Breast epithelium (tissue), 4 donors: ENCODE measurements at regions not wholly inside any gene's neighbourhood (a gene's known extent, or its start where the extent isn't known, plus 50 kb on each side); places are given as distances from the start of the nearest gene placed in this dataset.

Experiments used
- DNase-seq, 2 donors: peaks; one replicate each; pipeline ENCODE4 v3.0.0-alpha.2; 2019; ENCODE audit warnings: low spot score in 2 of 2
- H3K27ac ChIP-seq, 2 donors: fragments of 200-600 bp; sonication (generic) in 1 of 2; one replicate each; pipeline ENCODE4 v1.5.1; 2016 to 2019; ENCODE audit warnings: mild to moderate bottlenecking in 1 of 2
- H3K27me3 ChIP-seq, 2 donors: fragments of 200-600 bp; sonication (generic) in 1 of 2; one replicate each; pipeline versions ENCODE4 v1.5.1 to v1.6.0; 2017 to 2019; ENCODE audit warnings: control low read depth in 1 of 2, mild to moderate bottlenecking in 1 of 2
- H3K36me3 ChIP-seq: fragments of 200-600 bp; one replicate; pipeline ENCODE4 v1.5.1; 2019
- H3K4me1 ChIP-seq, 2 donors: fragments of 200-600 bp; sonication (generic); one replicate each; pipeline ENCODE4 v1.5.1; 2016 to 2019; ENCODE audit warnings: control low read depth in 1 of 2
- H3K4me3 ChIP-seq, 3 donors: fragments of 200-600 bp; sonication (generic); 1 replicate in 2 of 3; 2 replicates in 1 of 3; pipeline ENCODE4 v1.5.1; 2016 to 2019; ENCODE audit warnings: mild to moderate bottlenecking in 3 of 3, moderate library complexity in 2 of 3
- H3K9me3 ChIP-seq, 2 donors: fragments of 200-600 bp; sonication (generic) in 1 of 2; one replicate each; pipeline ENCODE4 v1.5.1; 2016 to 2019; ENCODE audit warnings: control low read depth in 1 of 2
- CTCF ChIP-seq, 3 donors: fragments of 450-650 bp; IDR thresholded peaks; one replicate each; pipeline ENCODE4 v1.5.1; 2016 to 2017; ENCODE audit warnings: antibody characterized with exemption in 3 of 3, mild to moderate bottlenecking in 3 of 3, moderate library complexity in 3 of 3
- POLR2A ChIP-seq: fragments of 450-650 bp; IDR thresholded peaks from one replicate; pipeline ENCODE4 v1.6.1; 2016; ENCODE audit warnings: antibody characterized with exemption, mild to moderate bottlenecking, moderate library complexity
- POLR2AphosphoS5 ChIP-seq, 3 donors: sonication (generic); formaldehyde crosslinking; IDR thresholded peaks; one replicate each; pipeline ENCODE4 v1.6.1; 2017; ENCODE audit warnings: antibody characterized with exemption in 3 of 3
- intact Hi-C: fragments of 100-400 bp; cut with DNase I; formaldehyde crosslinking; loops from one replicate; pipeline ENCODE4 v1.15.1; 2023; ENCODE audit warnings: low total_unique reads

- intact Hi-C loops, result no loop called here
- DNase-seq, result no peak
Measured at GRCh38 chr14:84535484-84535883, 994.5 kb upstream of the FLRT2 start.

GRCh38 chr14:84535976-84536375, 994.0 kb upstream of the FLRT2 start:
- DNase-seq, result no peak

More at GRCh38 chr14:84535484-84535883, 994.5 kb upstream of the FLRT2 start:
- Histone ChIP-seq H3K4me1 (no peaks in the 10 kb centered on the region), H3K27ac (no peak overlapping the region), H3K36me3 (no peaks in the 10 kb centered on the region), H3K27me3 (no peaks in the 10 kb centered on the region), H3K9me3 (no peaks in the 10 kb centered on the region), H3K4me3 (no peak overlapping the region)
- no peak for TF ChIP-seq POLR2A
- TF ChIP-seq CTCF (IDR thresholded peaks at IDR 0.05), result no peak
- no peak for TF ChIP-seq POLR2AphosphoS5 (IDR thresholded peaks at IDR 0.05)

DNA sequence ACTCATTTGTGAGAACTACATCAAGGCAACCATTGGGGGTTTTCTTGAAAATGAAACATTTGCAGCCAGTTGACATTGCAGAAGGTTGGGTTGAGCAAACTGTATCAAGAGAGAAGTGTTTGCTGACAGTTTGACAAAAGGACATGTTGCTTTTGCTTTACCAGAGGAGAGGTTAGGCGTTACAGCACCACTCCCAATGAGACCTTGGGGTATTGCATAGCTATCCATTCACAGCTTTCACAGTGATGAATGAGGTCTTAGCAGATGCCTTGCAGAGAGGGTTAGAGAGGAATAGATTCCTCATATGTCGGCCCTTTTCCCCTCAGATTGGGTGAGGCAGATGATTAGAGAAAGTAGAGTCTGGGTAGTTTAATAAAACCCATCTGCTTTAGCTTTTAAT, 988.9 kb upstream of the FLRT2 start:
- TF ChIP-seq CTCF (IDR thresholded peaks at IDR 0.05) (no peak), POLR2A (no peak), POLR2AphosphoS5 (IDR thresholded peaks at IDR 0.05) (no peak)
- no peak for DNase-seq
- Histone ChIP-seq H3K27me3 (no peaks in the 10 kb centered on the region), H3K27ac (no peak overlapping the region), H3K4me3 (no peak overlapping the region), H3K36me3 (no peaks in the 10 kb centered on the region), H3K4me1 (no peaks in the 10 kb centered on the region), H3K9me3 (no peaks in the 10 kb centered on the region)
- intact Hi-C loops, result no loop called here

More at GRCh38 chr14:84535976-84536375, 994.0 kb upstream of the FLRT2 start:
- TF ChIP-seq POLR2A (no peak), CTCF (IDR thresholded peaks at IDR 0.05) (no peak), POLR2AphosphoS5 (IDR thresholded peaks at IDR 0.05) (no peak)
- Histone ChIP-seq H3K36me3 (no peaks in the 10 kb centered on the region), H3K4me1 (no peaks in the 10 kb centered on the region), H3K27me3 (no peaks in the 10 kb centered on the region), H3K27ac (no peak overlapping the region), H3K4me3 (no peak overlapping the region), H3K9me3 (no peaks in the 10 kb centered on the region)
- intact Hi-C loops, result no loop called here

GRCh38 chr14:84543859-84544258, 986.1 kb upstream of the FLRT2 start:
- no peak for TF ChIP-seq POLR2A
- no peak for TF ChIP-seq CTCF (IDR thresholded peaks at IDR 0.05)
- no peak for TF ChIP-seq POLR2AphosphoS5 (IDR thresholded peaks at IDR 0.05)
- intact Hi-C loops, result no loop called here
- no peak for DNase-seq
- no peaks in the 10 kb centered on the region for H3K4me1 ChIP-seq
- H3K27ac ChIP-seq, result no peak overlapping the region
- H3K9me3 ChIP-seq, result no peaks in the 10 kb centered on the region
- no peak overlapping the region for H3K4me3 ChIP-seq
- H3K27me3 ChIP-seq, result no peaks in the 10 kb centered on the region
- H3K36me3 ChIP-seq, result no peaks in the 10 kb centered on the region

DNA sequence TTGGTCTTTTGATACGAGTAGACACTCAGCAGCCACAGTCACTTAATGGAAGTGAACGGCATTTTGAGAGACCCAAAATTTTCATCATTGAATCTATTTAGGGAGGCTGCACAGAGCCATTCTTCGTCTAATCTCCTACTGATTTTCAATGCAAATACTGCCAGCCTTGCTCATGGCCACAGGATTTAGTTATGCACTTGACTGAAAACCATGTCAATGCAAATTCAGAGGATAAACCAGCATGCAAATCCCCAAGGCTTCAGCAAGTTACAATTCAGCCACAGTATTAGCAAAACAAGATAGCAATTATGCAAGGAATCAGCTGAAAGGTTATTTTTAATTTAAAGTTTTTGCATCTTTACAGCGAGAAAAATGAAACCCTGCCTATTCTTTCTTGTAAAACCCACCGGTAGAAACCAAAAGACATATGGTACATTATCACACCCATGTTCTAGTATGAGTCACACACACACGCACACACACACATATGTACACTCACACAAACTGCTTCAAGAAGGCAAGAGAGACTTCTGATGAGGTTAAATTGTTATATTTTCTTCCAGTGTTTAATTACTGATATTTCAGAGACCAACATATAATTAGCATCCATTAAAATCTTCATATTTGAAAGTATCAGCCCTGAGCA, 985.3 kb upstream of the FLRT2 start:
- TF ChIP-seq POLR2A (no peak), POLR2AphosphoS5 (IDR thresholded peaks at IDR 0.05) (no peak), CTCF (IDR thresholded peaks at IDR 0.05) (no peak)
- H3K36me3 ChIP-seq, result no peaks in the 10 kb centered on the region
- H3K27me3 ChIP-seq, result no peaks in the 10 kb centered on the region
- no peaks in the 10 kb centered on the region for H3K9me3 ChIP-seq
- no peak for DNase-seq
- H3K4me3 ChIP-seq, result no peak overlapping the region
- intact Hi-C loops, result no loop called here
- no peak overlapping the region for H3K27ac ChIP-seq
- H3K4me1 ChIP-seq, result no peaks in the 10 kb centered on the region
